K562 (cell line): ENCODE measurements at regions not wholly inside any gene's neighbourhood (a gene's known extent, or its start where the extent isn't known, plus 50 kb on each side); places are given as distances from the start of the nearest gene placed in this dataset.
"Not testable (repeated sequence)": the region's sequence is repeated elsewhere in the genome, so short reads cannot be mapped to it uniquely, and the experiment has no call there.

Experiments used
- GTF2A2 ChIP-seq: IDR thresholded peaks from 2 replicates; pipeline ENCODE4 v1.6.1; 2016; ENCODE audit warnings: mild to moderate bottlenecking, missing genetic modification characterization, missing compliant biosample characterization
- MLLT1 ChIP-seq, 2 experiments: fragments of 450-650 bp; IDR thresholded peaks; 2 replicates each; pipeline ENCODE4 v1.6.1; 2016
- POLR2A ChIP-seq: fragments of 450-650 bp; conservative IDR thresholded peaks from 2 replicates; pipeline ENCODE4 v1.6.1; 2016
- THRA ChIP-seq: fragments of 450-650 bp; IDR thresholded peaks from 2 replicates; pipeline ENCODE4 v1.6.1; 2017; ENCODE audit warnings: mild to moderate bottlenecking, moderate library complexity
- ZNF217 ChIP-seq: sonication (generic); formaldehyde crosslinking; IDR thresholded peaks from 2 replicates; pipeline ENCODE4 v1.8.0; 2022; ENCODE audit warnings: mild to moderate bottlenecking, missing genetic modification reagents
- TF ChIP-seq, protein P1 (sequence below), 3 experiments: IDR thresholded peaks in 2 of 3; conservative IDR thresholded peaks in 1 of 3; 2 replicates each; pipeline ENCODE4 v1.5.1; 2011 to 2012; ENCODE audit warnings: low read length in 3 of 3, mild to moderate bottlenecking in 3 of 3, control low read depth in 2 of 3, improper control_type of control experiment in 1 of 3, inconsistent platforms in 1 of 3, low read depth in 1 of 3, mixed read lengths in 1 of 3, moderate library complexity in 1 of 3; ENCODE audit not compliant: insufficient read depth in 2 of 3

- not testable (repeated sequence) for TF ChIP-seq ZNF217; GTF2A2 (tag); POLR2A; MLLT1 (IDR thresholded peaks at IDR 0.05); THRA
- TF ChIP-seq, protein P1, sequence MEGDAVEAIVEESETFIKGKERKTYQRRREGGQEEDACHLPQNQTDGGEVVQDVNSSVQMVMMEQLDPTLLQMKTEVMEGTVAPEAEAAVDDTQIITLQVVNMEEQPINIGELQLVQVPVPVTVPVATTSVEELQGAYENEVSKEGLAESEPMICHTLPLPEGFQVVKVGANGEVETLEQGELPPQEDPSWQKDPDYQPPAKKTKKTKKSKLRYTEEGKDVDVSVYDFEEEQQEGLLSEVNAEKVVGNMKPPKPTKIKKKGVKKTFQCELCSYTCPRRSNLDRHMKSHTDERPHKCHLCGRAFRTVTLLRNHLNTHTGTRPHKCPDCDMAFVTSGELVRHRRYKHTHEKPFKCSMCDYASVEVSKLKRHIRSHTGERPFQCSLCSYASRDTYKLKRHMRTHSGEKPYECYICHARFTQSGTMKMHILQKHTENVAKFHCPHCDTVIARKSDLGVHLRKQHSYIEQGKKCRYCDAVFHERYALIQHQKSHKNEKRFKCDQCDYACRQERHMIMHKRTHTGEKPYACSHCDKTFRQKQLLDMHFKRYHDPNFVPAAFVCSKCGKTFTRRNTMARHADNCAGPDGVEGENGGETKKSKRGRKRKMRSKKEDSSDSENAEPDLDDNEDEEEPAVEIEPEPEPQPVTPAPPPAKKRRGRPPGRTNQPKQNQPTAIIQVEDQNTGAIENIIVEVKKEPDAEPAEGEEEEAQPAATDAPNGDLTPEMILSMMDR (IDR thresholded peaks at IDR 0.05 in 2 of 3, conservative IDR thresholded peaks at IDR 0.05 in 1 of 3; ENCODE audit: insufficient read depth in 2 of 3, low read depth in 1 of 3, low read length in 3 of 3), result not testable (repeated sequence)
These were observed 434.9 kb upstream of the NDST3 start for GRCh38 chr4:117599393-117599792.
